ENCODE measurements at regions not wholly inside any gene's neighbourhood (a gene's known extent, or its start where the extent isn't known, plus 50 kb on each side); places are given as distances from the start of the nearest gene placed in this dataset.

GRCh38 chr20:1782181-1782580 is 113.0 kb upstream of the SIRPA start:
- Histone ChIP-seq H3K9me3 (ENCODE audit: control insufficient read depth in 1 of 2, low read length in 2 of 2) (no peaks in the 10 kb centered on the region), H3K27ac (ENCODE audit: low read length) (no peak overlapping the region), H3K4me3 (ENCODE audit: low read depth in 1 of 2, low read length in 2 of 2) (no peak overlapping the region), H3K27me3 (ENCODE audit: low read depth, low read length) (no peaks in the 10 kb centered on the region), H3K36me3 (ENCODE audit: control insufficient read depth in 1 of 2, insufficient read depth in 2 of 2, low read length in 2 of 2) (no peaks in the 10 kb centered on the region), H3K4me1 (ENCODE audit: control insufficient read depth in 1 of 2, insufficient read depth in 2 of 2, low read length in 2 of 2) (no peaks in the 10 kb centered on the region)

DNA sequence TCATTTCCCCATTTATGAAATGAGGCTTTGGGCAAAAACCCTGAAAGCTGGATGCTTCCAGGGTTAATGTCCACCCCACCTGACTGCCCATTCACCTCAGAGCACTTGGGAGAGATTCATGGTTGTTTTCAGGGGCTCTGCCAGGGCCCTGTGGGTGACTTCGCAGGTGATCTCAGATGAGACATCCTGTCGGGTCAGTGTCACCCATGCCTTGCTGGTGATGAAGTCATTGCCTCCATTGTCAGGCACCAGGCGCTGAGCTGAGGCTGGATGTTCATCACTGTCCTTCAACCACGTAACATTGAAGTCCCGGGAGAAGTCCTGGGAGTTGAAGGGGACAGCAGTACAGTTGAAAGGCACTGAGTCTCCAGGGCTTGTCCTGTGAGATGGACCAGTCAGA is 115.6 kb upstream of the SIRPA start:
- H3K4me1 ChIP-seq (ENCODE audit: control insufficient read depth in 1 of 2, insufficient read depth in 2 of 2, low read length in 2 of 2), result peaks cover 0 to 11% of the 10 kb centered on the region in 2 donors
- no peaks in the 10 kb centered on the region for H3K9me3 ChIP-seq (ENCODE audit: control insufficient read depth in 1 of 2, low read length in 2 of 2)
- no peak overlapping the region for H3K4me3 ChIP-seq (ENCODE audit: low read depth in 1 of 2, low read length in 2 of 2)
- no peaks in the 10 kb centered on the region for H3K27me3 ChIP-seq (ENCODE audit: low read depth, low read length)
- H3K36me3 ChIP-seq (ENCODE audit: control insufficient read depth in 1 of 2, insufficient read depth in 2 of 2, low read length in 2 of 2), result no peaks in the 10 kb centered on the region
- H3K27ac ChIP-seq (ENCODE audit: low read length), result no peak overlapping the region

GRCh38 chr20:1778338-1778737 is 116.9 kb upstream of the SIRPA start:
- peaks cover 0 to 11% of the 10 kb centered on the region in 2 donors for H3K4me1 ChIP-seq (ENCODE audit: control insufficient read depth in 1 of 2, insufficient read depth in 2 of 2, low read length in 2 of 2)
- no peaks in the 10 kb centered on the region for H3K27me3 ChIP-seq (ENCODE audit: low read depth, low read length)
- H3K4me3 ChIP-seq (ENCODE audit: low read depth in 1 of 2, low read length in 2 of 2), result no peak overlapping the region
- H3K9me3 ChIP-seq (ENCODE audit: control insufficient read depth in 1 of 2, low read length in 2 of 2), result no peaks in the 10 kb centered on the region
- H3K27ac ChIP-seq (ENCODE audit: low read length), result no peak overlapping the region
- H3K36me3 ChIP-seq (ENCODE audit: control insufficient read depth in 1 of 2, insufficient read depth in 2 of 2, low read length in 2 of 2), result no peaks in the 10 kb centered on the region

- H3K27ac ChIP-seq (ENCODE audit: low read length), result no peak overlapping the region
- H3K27me3 ChIP-seq (ENCODE audit: low read depth, low read length), result no peaks in the 10 kb centered on the region
- H3K36me3 ChIP-seq (ENCODE audit: control insufficient read depth in 1 of 2, insufficient read depth in 2 of 2, low read length in 2 of 2), result no peaks in the 10 kb centered on the region
- H3K4me1 ChIP-seq (ENCODE audit: control insufficient read depth in 1 of 2, insufficient read depth in 2 of 2, low read length in 2 of 2), result peaks cover 0 to 11% of the 10 kb centered on the region in 2 donors
- peak overlapping the region in 1 of 2 donors; percentile 75 for H3K4me3 ChIP-seq (ENCODE audit: low read depth in 1 of 2, low read length in 2 of 2)
- no peaks in the 10 kb centered on the region for H3K9me3 ChIP-seq (ENCODE audit: control insufficient read depth in 1 of 2, low read length in 2 of 2)
These were observed 117.8 kb upstream of the SIRPA start for GRCh38 chr20:1777476-1777820.

DNA sequence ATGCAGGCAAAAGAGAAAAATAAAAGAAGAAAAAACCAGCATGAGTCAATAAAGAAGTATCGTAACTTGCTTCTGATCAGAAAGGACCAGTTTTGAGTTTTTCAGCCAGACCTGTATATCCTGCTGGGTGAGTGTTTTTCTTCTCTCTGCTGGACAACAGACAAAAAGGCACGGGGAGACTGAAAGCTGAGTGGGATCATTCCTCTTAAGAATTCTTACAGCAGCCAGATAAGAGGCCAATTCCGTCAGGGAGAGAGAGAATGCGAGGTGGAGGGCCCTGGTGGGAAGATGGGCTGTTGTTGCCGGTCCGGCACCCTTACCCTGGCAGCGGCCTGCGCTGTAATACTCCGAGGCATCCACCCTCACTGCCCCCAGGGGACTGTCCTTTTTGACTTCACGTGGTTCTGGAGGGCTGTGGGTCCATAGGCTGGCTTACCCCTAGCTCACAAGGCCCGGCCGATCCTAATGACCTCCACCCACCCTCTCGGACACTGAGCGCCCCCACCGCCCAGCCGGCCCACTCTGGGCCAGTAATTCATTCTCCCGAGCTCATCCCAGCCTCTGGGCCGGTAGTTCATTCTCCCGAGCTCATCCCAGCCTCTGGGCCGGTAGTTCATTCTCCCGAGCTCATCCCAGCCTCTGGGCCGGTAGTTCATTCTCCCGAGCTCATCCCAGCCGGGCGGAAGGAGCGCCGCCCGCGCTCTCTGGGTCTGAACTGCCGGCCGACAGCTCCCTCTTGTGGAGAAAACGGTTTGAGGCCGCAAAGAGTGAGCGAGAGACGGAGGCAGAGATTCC is 118.3 kb upstream of the SIRPA start:
- H3K27me3 ChIP-seq (ENCODE audit: low read depth, low read length), result no peaks in the 10 kb centered on the region
- peak overlapping the region; percentile 58 to 75 for H3K4me3 ChIP-seq (ENCODE audit: low read depth in 1 of 2, low read length in 2 of 2)
- H3K27ac ChIP-seq (ENCODE audit: low read length), result no peak overlapping the region
- no peaks in the 10 kb centered on the region for H3K9me3 ChIP-seq (ENCODE audit: control insufficient read depth in 1 of 2, low read length in 2 of 2)
- peaks cover 0 to 11% of the 10 kb centered on the region in 2 donors for H3K4me1 ChIP-seq (ENCODE audit: control insufficient read depth in 1 of 2, insufficient read depth in 2 of 2, low read length in 2 of 2)
- H3K36me3 ChIP-seq (ENCODE audit: control insufficient read depth in 1 of 2, insufficient read depth in 2 of 2, low read length in 2 of 2), result no peaks in the 10 kb centered on the region

- peaks cover 0 to 11% of the 10 kb centered on the region in 2 donors for H3K4me1 ChIP-seq (ENCODE audit: control insufficient read depth in 1 of 2, insufficient read depth in 2 of 2, low read length in 2 of 2)
- H3K36me3 ChIP-seq (ENCODE audit: control insufficient read depth in 1 of 2, insufficient read depth in 2 of 2, low read length in 2 of 2), result no peaks in the 10 kb centered on the region
- no peaks in the 10 kb centered on the region for H3K27me3 ChIP-seq (ENCODE audit: low read depth, low read length)
- H3K27ac ChIP-seq (ENCODE audit: low read length), result no peak overlapping the region
- H3K4me3 ChIP-seq (ENCODE audit: low read depth in 1 of 2, low read length in 2 of 2), result no peak overlapping the region
- H3K9me3 ChIP-seq (ENCODE audit: control insufficient read depth in 1 of 2, low read length in 2 of 2), result no peaks in the 10 kb centered on the region
These were observed 117.5 kb upstream of the SIRPG start for GRCh38 chr20:1775117-1775516.

- Histone ChIP-seq H3K9me3 (ENCODE audit: control insufficient read depth in 1 of 2, low read length in 2 of 2) (no peaks in the 10 kb centered on the region), H3K27ac (ENCODE audit: low read length) (no peak overlapping the region), H3K27me3 (ENCODE audit: low read depth, low read length) (no peaks in the 10 kb centered on the region), H3K4me1 (ENCODE audit: control insufficient read depth in 1 of 2, insufficient read depth in 2 of 2, low read length in 2 of 2) (peaks cover 0 to 11% of the 10 kb centered on the region in 2 donors), H3K36me3 (ENCODE audit: control insufficient read depth in 1 of 2, insufficient read depth in 2 of 2, low read length in 2 of 2) (no peaks in the 10 kb centered on the region), H3K4me3 (ENCODE audit: low read depth in 1 of 2, low read length in 2 of 2) (no peak overlapping the region)
These were observed 116.9 kb upstream of the SIRPG start for GRCh38 chr20:1774479-1774878.

- Histone ChIP-seq H3K27me3 (ENCODE audit: low read depth, low read length) (no peaks in the 10 kb centered on the region), H3K4me1 (ENCODE audit: control insufficient read depth in 1 of 2, insufficient read depth in 2 of 2, low read length in 2 of 2) (peaks cover 0 to 11% of the 10 kb centered on the region in 2 donors), H3K4me3 (ENCODE audit: low read depth in 1 of 2, low read length in 2 of 2) (no peak overlapping the region), H3K36me3 (ENCODE audit: control insufficient read depth in 1 of 2, insufficient read depth in 2 of 2, low read length in 2 of 2) (no peaks in the 10 kb centered on the region), H3K9me3 (ENCODE audit: control insufficient read depth in 1 of 2, low read length in 2 of 2) (no peaks in the 10 kb centered on the region), H3K27ac (ENCODE audit: low read length) (no peak overlapping the region)
These were observed 116.2 kb upstream of the SIRPG start for GRCh38 chr20:1773816-1774215.

GRCh38 chr20:1769491-1769890 is 111.9 kb upstream of the SIRPG start:
- no peak overlapping the region for H3K4me3 ChIP-seq (ENCODE audit: low read depth in 1 of 2, low read length in 2 of 2)
- no peaks in the 10 kb centered on the region for H3K27me3 ChIP-seq (ENCODE audit: low read depth, low read length)
- no peaks in the 10 kb centered on the region for H3K9me3 ChIP-seq (ENCODE audit: control insufficient read depth in 1 of 2, low read length in 2 of 2)
- H3K27ac ChIP-seq (ENCODE audit: low read length), result no peak overlapping the region
- no peaks in the 10 kb centered on the region for H3K36me3 ChIP-seq (ENCODE audit: control insufficient read depth in 1 of 2, insufficient read depth in 2 of 2, low read length in 2 of 2)
- no peaks in the 10 kb centered on the region for H3K4me1 ChIP-seq (ENCODE audit: control insufficient read depth in 1 of 2, insufficient read depth in 2 of 2, low read length in 2 of 2)

- Histone ChIP-seq H3K4me1 (ENCODE audit: control insufficient read depth in 1 of 2, insufficient read depth in 2 of 2, low read length in 2 of 2) (no peaks in the 10 kb centered on the region), H3K27ac (ENCODE audit: low read length) (no peak overlapping the region), H3K9me3 (ENCODE audit: control insufficient read depth in 1 of 2, low read length in 2 of 2) (no peaks in the 10 kb centered on the region), H3K27me3 (ENCODE audit: low read depth, low read length) (no peaks in the 10 kb centered on the region), H3K36me3 (ENCODE audit: control insufficient read depth in 1 of 2, insufficient read depth in 2 of 2, low read length in 2 of 2) (no peaks in the 10 kb centered on the region), H3K4me3 (ENCODE audit: low read depth in 1 of 2, low read length in 2 of 2) (no peak overlapping the region)
These were observed 109.2 kb upstream of the SIRPG start for GRCh38 chr20:1766731-1767130.

- Histone ChIP-seq H3K27me3 (ENCODE audit: low read depth, low read length) (no peaks in the 10 kb centered on the region), H3K36me3 (ENCODE audit: control insufficient read depth in 1 of 2, insufficient read depth in 2 of 2, low read length in 2 of 2) (no peaks in the 10 kb centered on the region), H3K4me1 (ENCODE audit: control insufficient read depth in 1 of 2, insufficient read depth in 2 of 2, low read length in 2 of 2) (no peaks in the 10 kb centered on the region), H3K9me3 (ENCODE audit: control insufficient read depth in 1 of 2, low read length in 2 of 2) (no peaks in the 10 kb centered on the region), H3K27ac (ENCODE audit: low read length) (no peak overlapping the region), H3K4me3 (ENCODE audit: low read depth in 1 of 2, low read length in 2 of 2) (no peak overlapping the region)
These were observed 106.8 kb upstream of the SIRPG start for GRCh38 chr20:1764136-1765033.
